HG02884 (cell line): ENCODE measurements at regions not wholly inside any gene's neighbourhood (a gene's known extent, or its start where the extent isn't known, plus 50 kb on each side); places are given as distances from the start of the nearest gene placed in this dataset.

Source experiments
- ATAC-seq: cut with Tn5 transposase; IDR thresholded peaks from one replicate; pipeline ENCODE4 v1.9.1; 2021; ENCODE audit warnings: mild to moderate bottlenecking, moderate library complexity; ENCODE audit not compliant: unreplicated experiment

DNA sequence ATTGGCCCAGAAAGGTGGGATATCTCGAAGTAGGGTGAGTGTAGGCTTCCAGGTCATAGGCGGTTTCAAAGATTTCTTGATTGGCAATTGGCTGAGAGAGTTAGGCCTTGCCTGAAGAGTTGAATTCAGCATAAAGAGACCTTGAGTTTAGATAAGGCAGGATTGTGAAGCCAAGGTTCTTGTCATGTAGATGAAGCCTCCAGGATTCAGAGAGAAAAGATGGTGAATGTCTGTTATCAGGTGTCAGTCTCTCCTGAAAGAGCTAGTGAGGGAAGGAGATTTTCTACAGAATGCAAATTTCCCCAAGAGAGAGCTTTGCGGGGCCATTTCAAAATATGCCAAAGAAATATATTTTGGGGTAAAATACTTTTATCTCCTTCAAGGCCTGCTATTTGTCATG lies 217.0 kb upstream of the TLE3 start:
- ATAC-seq = no peak

DNA sequence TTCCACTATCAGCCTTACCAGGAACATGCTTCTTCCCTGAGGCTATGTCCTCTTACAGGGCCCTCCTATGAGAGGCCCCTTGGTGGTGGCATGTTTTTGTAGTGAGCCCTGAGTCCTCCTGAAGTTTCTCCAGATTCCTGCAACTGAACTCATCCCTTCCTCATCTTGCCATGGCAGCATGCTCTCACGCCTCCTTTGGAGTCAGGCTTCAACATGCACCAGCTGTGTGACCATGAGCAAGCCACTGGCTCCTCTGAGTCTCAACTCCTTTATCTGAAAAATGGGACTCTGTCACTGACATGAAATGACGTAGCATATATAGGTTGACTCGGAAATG lies 216.3 kb upstream of the TLE3 start:
- no peak for ATAC-seq

DNA sequence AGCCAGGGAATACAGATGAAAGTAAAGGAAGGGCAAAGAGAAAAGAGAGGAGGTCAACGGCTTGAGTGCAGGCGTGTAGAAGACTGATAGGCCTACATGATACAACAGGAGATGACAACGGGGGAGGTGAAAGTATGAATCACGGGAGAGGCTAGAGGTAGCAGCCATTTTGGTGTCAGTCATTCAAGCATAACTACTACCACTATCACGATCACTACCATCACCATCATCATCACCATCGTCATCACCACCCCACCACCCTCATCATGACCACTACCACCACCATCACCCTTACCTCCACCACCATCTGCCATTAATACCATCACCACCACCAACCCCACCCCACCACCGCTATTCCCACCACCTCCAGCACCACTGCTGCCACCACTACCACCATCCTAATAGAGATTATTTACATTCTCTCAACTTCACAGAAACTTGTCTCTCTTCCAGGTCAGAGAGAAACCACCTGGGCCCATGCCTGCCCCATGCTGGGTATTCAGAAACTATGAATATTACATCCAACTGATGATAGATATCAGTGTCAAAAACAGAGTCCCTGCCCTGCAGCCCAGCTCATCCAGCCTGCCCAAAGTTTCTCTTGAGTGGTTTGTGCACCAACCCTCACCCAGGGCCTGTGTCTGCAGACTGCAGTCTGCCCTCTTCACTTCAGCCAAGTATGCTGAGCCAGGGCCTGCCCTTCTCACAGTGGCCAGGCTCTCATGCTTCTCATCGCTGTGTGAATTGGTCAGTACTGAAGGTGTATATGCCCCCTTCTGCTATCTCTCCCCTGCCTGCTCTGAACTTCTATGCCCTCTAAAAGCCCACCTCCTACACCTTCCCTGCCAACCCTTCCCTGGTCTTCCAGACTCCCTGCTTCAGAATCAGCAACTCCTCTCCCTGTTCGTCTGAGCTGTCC lies 215.6 kb upstream of the TLE3 start:
- ATAC-seq = no peak

DNA sequence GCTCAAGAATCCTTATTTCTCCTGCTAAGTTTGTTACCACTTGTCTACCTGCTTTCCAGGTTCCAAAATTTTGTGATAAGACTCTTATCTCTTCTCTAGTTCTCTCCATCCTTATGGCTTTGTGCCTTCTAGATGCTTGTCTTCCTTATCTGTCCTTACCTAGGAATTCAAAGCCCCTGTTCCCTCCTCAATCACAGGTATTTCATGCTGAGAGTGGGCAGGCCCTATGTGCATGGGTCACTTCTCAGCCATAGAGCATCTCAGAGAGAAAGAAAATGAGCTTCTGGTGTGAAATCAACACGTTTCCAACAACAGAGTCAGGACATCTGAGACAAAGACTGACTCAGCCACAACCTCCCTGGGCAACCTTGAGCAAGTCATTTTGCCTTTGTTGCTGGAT lies 214.1 kb upstream of the TLE3 start:
- no peak for ATAC-seq

DNA sequence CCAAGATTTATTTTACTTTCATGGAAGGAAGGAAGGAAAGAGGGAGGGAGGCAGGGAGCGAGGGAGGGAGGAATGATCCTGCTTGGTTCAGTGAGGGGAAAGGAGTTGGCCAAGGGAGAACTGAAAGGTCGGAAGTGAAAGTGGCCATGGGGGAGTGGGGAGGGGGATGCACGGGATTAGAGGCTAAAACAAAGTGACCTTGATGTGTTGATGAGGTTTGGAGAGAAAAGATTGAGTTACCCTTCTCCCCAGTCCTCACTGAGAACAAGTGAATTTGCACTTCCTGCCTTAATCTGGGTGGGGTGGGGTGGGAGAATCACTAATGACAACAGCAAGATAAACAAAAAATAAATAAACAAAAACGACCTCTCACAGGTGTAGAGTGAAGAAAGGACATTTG lies 212.0 kb upstream of the TLE3 start:
- no peak for ATAC-seq

DNA sequence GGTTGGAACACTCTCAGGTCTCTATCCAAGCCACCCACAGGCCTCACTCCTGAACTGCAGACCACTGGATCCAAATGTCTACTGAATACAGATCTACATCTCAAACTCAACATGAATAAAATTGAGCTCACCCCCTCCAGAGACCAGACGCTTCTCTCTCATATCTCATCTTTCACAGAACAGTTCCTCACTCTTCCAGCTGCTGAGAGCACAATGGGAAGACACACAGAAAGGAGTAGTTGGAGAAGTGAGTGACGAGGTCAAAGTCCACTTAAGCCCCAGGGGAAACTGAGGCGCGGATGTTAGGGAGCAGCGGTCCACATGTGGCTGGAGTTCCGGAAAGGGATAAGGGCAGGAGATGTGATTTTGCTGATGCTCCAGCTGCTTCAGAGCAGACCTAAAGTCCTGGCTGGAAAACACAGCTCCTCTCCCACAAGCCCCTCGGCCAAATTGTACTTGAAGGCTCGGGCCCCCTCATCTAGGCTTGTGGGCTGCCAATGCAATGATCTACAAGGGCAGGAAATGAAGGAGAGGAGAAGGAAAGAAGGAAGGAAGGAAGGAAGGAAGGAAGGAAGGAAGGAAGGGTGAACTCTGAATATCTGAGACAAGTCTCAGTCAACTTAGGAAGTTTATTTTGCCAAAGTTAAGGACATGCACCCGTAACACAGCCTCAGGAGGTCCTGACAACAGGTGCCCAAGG lies 211.2 kb upstream of the TLE3 start:
- ATAC-seq = no peak

DNA sequence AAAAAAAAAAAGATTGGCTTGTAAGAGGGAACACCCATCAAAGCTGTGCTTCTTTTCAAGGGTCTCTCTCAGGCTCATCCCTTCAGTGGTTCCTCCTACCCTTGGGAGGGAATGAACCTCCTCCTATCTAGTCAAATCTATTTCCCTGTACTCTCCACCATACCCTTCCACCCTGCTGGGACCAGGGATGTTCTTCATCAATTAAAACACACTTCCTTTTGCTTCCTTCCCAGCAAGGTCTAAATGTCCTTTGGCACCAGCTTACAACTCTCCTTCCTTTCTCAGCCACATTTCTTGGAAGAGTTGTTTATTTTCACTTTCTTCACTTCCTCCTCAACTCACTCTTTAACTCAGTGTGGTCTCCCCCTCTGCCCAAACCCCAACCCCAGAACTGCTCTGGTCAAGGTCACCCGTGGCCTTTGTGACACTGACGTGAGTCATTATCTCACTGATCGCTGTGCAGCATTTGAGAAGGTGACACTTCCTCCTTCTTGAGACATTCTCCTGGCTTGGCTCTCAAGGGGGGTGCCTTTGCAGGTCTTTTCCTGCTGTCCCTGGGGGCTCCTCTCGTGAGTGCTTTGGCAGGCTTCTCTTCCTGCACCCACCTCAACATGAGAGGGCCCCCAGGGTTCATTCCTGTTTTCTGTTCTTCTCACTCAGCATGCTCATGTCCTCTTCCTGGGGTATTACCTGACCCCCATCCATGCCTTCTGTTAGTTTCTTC lies 210.5 kb upstream of the TLE3 start:
- peak; percentile 62 for ATAC-seq

DNA sequence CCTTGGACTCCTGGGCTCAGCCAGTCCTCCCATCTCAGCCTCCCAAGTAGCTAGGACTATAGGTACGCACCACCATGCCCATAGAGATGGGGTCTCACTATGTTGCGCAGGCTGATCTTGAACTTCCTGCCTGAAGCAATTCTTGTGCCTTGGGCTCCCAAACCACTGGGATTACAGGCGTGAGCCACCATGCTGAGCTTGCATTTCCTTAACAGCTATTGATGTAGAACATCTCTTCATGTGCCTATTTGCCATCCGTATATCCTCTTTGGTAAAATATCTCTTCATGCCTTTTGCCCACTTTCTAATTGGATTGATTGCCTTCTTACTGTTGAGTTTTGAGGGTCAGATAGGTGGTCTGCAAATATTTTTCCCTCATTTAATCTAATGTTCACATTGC lies 208.9 kb upstream of the TLE3 start:
- no peak for ATAC-seq

DNA sequence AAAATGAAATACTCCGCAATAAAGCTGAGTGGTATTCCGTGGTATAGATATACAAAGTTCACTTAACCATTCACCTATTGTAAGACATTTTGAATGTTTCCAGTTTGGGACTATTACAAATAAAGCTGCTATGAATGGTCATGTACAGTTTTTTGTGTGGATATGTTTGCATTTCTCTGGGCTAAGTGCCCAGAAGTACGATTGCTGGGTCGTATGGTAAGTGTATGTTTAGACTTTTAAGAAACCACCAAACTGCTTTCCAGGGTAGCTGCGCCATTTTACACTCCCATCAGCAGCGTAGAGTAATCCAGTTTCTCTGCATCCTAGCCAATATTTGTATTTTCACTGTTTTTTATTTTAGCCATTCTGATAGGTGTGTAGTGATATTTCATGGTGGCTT lies 208.4 kb upstream of the TLE3 start:
- no peak for ATAC-seq

DNA sequence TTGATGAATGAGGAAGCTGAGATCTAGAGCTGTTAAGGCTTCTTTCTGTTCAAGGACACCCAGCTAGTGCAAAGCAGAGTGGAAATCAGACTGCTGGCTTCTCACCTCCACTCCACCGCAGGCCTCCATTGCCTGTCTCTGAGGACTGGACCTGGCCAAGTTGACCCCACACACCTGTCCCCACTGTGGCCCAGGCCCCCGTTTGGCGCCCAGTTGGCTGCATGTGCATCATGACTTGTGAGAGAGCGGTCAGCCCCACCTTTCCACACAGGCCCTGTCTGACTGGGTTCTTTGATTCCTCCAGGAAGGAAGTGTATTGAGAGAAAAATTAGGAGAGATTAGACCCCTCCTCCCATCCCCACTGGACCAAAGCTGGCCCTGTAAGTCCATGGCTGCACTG lies 206.3 kb upstream of the TLE3 start:
- ATAC-seq = no peak

DNA sequence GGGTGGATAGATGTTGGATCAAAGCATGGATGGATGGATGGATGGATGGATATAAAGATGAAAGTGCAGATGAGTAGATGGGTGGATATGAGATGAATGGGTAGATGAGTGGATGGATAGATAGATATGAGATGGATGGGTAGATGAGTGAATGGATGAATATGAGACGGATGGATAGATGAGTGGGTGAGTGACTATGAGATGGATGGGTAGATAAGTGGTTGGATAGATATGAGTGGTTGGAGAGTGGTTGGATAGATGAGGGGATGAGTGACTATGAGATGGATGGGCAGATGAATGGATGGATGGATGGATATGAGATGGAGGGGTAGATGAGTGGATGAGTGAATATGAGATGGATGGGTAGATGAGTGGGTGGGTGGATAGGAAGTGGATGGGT lies 204.6 kb upstream of the TLE3 start:
- no peak for ATAC-seq

DNA sequence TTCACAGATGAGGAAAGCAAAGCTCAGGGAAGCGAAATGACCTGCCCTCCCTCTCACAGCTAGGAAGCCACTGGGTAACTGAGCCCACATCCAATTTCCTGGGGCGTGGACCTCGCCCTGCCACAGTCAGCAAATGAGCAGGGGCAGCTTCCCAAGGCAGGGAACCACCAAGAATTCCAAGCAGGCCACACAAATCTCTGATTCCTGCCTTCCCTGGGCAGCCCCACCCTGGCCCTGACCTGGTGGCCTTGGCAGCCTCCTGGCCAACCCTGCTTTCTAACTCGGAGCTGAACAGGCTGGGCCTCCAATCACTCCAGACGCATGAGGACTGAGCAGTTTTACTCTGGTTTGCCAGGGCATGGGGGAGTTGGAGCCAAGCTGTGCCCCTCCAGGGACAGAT lies 203.7 kb upstream of the TLE3 start:
- no peak for ATAC-seq

DNA sequence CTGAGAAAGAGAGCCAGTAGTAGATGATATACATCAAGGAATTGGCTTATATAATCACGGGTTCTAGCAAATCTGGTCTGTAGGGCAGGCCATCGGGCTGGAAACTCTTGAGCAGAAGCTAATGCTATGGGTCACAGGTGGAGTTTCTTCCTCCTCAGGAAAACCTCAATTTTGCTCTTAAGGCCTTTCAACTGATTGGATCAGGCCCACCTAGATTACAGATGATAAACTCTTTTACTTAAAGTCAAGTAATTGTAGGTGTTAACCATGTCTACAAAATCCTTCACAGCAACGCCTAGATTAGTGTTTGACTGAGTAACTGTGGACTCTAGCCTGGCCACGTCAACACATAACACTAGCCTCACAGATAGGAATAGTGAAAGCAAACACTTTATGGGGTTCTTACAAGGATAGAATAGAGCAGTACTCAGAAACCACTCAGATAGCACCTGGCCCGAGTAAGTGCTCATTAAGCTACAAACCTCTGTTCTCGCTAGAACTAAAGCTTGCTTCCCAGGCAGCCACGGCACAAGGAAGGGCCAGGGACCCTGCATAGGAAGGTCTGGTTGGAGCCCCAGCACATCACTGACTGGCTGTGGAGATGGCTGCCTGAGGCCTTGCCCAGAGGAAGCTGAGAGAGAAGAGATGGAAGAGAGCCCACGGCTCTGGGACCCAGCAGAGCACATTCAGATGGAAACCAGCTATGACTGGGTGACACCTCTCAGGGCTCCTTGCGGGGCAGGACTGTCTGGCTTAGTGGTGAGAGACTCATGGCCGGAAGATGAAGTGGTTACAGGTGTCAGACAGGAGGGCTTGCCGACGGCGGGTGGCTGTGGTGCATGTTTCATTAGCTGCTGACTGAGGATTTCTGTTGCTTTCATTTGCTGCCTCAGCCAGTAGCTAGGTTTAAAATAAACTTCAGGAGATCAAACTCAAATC lies 202.5 kb upstream of the TLE3 start:
- peak; percentile 98 for ATAC-seq

DNA sequence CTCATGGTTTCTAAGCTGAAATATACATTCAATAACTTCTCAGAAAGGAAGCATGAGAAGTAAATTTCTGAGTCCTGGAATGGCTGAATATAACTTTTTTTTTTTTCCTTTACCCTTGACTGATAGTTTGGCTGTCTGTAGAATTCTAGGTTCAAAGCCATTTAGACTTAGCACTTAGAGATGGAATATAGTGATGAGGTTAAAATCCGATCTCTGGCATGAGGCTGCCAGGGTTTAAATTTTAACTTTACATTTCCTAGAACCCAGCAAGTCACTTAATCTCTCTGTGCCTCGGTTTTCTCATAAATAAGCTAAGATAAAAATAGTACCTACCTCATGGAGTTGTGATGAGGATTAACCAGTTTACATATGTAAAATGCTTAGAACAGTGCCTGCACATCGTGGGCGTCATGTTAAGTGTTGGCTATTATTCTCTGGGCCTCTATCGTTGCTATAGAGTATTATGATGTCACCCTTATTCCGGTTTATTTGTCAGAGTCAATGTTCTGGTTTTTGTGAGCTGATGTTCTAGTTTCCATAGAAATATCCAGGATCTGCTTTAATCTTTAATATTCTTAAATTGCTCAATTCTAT lies 199.8 kb upstream of the TLE3 start:
- ATAC-seq = no peak

DNA sequence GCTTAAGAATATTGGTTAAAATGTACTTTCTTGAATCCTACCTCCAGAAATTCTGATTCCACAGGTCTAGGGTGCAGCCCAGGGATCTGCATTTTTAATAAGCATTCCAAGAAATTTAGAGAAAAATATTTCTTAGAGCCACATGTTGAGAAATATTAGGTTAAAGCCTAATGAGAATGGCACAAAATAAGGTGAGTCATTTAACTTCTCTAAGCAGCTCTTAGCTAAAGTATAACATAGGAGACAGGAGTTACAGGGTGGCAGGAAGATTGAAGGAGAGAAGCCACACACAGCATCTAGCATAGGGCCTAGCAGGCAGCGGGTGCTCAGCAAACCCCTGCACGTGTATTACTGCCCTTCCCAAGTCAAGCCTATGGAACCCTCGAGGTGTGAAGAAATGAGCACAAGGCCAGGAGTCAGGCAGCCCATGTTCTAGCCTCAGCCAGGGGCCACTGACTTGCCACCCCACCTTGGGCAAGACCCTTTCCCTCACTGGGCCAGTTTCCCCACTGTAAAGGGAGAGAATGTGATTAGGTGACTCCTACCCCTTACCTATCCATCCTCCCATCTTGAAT lies 197.1 kb upstream of the TLE3 start:
- ATAC-seq = no peak

DNA sequence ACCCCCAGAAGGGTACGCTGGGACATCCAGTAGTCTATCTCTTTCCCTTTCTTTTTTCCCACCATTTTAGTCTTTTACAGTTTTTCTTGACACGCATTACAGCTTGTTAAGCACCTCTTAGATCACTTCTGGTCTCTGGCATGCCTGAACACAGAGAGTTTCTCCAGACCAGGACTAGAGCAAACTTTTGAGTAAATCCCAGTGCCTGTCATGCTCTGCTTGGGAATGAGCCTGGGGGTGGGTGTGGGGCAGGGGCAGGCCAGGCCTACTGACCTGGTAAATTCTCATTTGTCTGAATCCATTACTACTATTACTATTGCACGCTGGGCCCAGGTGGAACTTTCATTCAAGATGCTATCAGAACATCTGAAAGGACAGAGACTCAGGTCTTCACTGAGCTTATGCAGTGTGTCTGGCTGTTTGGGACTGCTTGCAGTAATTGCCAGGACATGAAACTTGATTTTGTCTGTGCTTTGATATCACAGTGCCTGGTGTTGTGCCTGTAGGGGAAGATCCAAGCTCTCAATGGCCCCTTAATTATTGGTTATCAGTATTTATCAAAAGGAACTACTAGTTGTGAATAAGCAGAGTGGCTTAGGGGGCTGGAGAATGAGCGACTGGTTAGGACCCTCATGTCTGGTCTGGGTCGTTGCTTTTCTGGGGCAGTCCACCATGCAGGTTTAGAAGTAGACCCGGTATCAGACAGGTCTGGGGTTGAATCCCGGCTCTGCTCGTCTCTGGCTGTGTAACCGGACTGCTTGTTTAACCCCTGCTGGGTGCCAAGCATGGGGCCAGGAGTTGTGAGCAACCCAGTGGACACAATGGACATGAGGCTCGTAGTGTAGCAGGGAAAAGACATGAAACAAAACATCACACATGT lies 196.1 kb upstream of the TLE3 start:
- ATAC-seq = no peak

DNA sequence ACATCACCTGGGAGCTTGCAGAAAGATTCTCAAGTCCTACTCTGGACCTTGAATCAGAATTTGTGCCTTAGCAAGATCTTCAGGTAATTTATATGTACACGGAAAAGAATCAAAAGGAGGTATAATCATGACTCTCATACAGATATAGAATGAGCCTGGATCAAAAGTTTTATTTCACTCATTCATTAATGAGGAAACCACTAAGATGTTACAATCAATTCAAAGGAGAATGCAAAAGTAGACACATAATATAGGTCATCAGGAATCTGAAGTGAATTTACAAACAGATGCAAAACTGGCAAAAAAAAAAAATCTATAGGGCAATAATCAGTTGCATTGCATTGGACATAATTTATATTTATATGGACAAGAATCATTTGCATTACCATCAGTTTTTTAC lies 195.4 kb upstream of the TLE3 start:
- ATAC-seq = no peak

DNA sequence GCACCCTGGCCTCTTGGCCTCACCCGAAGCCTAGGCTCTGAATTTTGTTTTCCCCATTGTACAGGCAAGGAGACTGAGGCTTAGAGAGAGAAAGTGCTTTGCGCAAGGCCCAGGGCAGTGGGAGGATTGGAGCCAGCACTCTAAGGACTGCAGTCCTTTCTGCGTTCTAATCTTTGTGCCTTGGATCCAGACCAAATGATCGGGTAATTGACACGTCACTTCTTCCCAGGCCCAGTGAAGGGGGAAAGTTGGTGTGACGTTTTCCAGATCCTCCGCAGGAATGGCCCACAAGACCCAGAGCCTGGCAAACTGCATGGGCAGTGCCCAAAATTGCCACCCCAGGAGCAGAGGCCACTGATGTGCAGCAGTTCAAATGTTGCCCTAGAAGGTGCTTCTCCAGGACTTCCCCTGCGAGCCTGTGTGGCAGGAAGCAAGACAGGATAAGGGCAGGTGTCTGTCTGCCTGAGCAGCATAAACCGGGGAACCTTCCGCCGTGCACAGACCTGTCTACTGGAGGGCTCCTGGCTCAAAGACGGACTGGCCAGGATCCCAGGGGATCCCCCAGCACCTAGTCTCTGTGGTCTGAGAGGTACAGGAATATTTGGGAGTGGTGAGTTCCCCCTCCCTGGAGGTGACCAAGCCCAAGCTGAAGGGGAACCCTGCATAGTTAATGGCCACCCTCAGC lies 194.5 kb upstream of the TLE3 start:
- no peak for ATAC-seq
